ENCODE measurements at regions not wholly inside any gene's neighbourhood (a gene's known extent, or its start where the extent isn't known, plus 50 kb on each side); places are given as distances from the start of the nearest gene placed in this dataset.
A peak's percentile ranks its signal among the peaks of the same experiment; 100 is the strongest.
"Not testable (repeated sequence)": the region's sequence is repeated elsewhere in the genome, so short reads cannot be mapped to it uniquely, and the experiment has no call there.

DNA sequence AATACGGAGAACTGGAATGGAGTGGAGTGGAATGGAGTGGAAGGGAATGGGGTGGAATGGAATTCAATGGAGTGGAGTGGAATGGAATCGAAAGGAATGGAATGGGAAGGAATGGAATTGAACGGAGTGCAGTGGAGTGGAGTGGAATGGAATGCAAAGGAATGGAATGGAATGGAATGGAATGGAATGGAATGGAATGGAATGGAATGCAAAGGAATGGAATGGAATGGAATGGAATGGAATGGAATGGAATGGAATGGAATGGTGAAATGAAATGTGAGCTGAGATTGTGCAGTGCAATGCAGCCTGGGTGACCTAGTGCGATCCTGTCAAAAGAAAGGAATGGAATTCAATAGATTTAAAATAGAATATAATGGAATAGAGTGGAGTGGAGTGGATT lies 357.3 kb upstream of the WSB1 start:
- DNase-seq: not testable (repeated sequence)

DNA sequence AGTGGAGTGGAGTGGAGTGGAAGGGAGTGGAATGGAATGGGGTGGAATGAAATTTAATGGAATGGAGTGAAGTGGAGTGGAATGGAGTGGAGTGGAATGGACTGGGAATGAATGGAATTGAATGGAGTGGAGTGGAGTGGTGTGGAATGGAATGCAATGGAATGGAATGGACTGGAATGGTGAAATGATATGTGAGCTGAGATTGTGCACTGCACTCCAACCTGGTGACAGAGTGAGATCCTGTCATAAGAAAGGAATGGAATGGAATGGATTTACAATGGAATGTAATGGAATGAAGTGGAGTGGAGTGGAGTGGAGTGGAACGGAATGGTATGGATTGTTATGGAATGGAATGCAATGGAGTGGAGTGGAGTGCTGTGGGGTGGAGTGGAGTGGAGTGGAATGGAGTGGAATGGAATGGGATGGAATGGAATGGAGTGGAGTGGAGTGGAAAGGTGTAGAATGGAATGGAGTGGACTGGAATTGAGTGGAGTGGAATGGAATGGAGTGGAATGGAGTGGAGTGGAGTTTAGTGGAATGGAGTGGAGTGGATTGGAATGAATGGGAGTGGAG lies 356.1 kb upstream of the WSB1 start:
- not testable (repeated sequence) for DNase-seq

DNA sequence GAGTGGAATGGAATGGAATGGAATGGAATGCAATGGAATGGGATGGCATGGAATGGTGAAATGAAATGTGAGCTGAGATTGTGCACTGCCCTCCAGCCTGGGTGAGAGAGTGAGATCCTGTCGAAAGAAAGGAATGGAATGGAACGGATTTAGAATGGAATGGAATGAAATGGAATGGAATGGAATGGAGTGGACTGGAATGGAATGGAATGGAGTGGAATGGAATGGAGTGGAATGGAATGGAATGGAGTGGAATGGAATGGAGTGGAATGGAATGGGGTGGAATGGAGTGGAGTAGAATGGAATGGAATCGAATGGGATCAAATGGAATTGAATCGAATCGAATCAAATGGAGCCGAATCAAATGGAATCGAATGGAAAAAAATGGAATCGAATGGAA lies 354.2 kb upstream of the WSB1 start:
- not testable (repeated sequence) for DNase-seq

DNA sequence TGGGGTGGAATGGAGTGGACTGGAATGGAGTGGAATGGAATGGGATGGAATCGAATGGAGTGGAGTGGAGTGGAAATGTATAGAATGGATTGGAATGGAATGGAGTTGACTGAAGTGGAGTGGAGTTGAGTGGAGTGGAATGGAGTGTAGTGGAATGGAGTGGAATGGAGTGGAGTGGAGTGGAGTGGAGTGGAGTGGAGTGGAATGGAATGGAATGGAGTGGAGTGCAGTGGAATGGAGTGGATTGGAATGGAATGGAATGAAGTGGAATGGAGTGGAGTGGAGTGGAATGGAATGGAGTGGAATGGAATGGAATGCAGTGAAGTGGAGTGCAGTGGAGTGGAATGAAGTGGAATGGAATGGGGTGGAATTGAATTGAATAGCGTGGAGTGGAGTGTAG lies 353.3 kb upstream of the WSB1 start:
- DNase-seq: not testable (repeated sequence)

DNA sequence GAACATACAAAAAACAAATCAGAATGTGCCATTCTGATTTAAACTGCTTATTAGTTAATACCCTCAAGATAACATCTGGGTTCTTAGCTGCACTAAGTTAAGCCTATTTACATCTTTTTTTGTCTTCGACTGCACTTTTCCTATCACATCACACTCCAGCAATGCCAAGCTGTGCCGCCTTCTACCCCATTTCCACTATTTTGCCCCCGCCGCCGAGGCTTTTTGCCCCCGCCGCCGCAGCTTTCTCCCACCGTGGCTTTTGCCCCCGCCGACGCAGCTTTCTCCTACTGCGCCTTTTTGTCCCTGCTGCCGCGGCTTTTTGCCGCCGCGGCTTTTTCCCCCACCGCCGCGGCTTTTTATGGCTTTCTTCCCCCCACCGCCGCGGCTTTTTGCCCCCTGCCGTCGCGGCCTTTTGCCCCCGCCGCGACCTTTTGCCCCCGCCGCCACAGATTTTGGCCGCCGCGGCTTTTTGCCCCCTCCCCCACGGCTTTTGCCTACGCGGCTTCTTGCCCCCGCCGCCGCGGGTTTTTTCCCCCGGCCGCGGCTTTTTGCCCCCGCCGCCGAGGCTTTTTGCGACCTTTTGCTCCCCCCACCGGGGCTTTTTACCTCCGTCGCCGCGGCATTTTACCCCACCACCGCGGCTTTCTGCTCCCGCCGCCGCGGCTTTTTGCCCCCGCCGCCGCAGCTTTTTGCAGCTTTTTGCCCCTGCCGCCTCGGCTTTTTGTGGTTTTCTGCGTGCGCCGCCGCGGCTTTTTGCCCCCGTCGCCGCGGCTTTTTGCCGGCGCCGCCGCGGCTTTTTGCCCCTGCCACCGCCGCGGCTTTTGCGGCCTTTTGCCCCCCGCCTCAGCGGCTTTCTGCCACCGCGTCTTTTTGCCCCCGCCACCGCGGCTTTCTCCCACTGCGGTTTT lies 331.4 kb upstream of the WSB1 start:
- DNase-seq: no peak

DNA sequence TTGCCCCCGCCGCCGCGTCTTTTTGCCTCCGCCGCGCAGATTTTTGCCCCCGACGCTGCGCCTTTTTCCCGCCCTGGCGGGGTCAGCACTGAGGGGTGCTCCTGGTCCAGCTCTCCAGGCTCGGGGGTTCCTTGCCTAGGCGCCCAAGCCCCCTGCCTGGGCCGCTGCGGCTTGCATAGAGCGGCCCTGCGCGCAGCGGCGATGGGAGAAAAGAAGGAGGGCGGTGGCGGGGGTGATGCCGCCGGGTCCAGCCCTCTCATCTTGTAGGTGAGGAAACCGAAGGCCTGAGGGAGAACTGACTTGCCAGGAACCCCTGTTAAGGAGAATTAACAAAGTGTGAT lies 330.8 kb upstream of the WSB1 start:
- DNase-seq: no peak

DNA sequence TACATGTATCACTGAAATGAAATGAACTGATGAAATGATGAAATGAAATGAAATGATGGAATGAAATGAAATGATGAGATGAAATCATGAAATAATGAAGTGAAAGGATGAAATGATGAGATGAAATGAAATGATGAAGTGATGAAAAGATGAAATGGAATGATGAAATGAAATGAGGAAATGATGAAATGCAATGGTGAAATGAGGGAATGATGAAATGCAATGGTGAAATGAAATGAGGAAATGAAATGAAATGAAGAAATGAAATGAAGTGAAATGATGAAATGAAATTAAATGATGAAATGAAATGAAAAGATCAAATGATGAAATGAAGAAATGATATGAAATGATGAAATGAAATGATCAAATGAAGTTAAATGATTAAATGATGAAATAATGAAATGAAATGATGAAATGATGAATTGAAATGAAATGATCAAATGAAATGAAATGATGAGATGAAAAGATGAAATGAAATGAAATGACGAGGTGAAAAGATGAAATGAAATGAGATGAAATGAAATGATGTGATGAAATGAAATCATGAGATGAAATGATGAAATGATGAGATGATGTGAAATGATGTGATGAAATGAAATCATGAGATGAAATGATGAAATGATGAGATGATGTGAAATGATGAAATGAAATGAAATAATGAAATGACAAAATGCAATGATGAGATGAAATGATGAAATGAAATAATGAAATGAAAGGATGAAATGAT lies 327.9 kb upstream of the WSB1 start:
- DNase-seq: not testable (repeated sequence)

DNA sequence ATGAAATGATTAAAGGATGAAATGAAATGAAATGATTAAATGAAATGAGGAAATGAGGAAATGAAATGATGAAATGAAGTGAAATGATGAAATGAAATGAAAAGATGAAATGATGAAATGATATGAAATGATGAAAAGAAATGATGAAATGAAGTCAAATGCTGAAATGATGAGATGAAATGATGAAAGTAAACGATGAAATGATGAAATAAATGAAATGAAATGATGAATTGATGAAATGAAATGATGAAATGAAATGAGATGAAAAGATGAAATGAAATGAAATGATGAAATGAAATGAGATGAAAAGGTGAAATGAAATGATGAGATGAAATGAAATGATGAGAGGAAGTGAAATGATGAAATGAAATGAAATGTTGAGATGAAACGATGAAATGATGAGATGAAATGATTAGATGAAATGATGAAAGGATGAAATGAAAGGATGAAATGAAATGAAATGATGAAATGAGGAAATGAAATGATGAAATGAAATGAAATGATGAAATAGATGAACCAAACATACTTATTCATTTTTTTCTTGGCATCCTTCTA lies 327.2 kb upstream of the WSB1 start:
- not testable (repeated sequence) for DNase-seq

DNA sequence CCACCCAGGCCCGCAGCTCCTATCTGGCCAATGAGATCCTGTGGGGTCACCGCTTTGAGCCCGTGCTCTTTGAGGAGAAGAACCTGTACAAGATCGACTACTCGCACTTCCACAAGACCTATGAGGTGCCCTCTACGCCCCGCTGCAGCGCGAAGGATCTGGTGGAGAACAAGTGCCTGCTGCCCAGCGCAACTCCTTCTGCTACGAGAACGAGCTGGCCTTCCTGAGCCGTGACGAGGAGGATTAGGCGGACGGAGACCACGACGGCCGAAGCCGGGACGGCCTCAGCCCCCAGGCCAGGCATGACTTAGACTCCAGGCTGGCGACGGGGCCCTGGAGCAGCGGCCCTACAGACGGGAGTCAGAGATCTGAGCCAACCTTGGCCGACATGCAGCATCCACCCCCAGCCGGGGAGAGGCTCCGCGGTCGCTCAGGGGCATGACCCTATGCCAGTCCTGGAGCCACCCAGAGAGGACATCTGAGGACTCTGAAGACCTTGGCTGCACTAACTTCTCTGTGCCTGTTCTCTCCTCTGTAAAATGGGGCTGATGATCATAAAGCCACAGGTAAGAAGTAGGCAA lies 312.0 kb upstream of the WSB1 start:
- not testable (repeated sequence) for DNase-seq

DNA sequence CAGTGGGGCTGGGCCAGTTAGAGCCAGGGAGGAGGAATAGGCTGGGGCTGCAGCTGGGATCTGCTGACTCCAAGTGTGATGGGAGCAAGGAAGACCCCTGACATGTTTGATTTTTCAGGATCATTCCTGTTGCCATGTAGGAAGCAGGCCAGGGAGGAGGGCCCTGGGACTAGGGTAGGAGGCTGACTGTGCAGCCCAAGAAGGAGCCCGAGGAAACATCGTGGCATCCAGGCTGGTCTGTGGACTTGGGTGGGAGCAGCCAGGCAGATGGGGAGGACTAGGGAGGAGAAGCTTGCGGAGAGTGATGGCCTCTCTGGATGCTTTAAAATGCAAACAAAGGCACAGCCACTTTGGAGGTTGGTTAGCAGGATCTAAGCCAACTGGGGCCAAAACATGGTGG lies 311.4 kb upstream of the WSB1 start:
- DNase-seq: not testable (repeated sequence)

DNA sequence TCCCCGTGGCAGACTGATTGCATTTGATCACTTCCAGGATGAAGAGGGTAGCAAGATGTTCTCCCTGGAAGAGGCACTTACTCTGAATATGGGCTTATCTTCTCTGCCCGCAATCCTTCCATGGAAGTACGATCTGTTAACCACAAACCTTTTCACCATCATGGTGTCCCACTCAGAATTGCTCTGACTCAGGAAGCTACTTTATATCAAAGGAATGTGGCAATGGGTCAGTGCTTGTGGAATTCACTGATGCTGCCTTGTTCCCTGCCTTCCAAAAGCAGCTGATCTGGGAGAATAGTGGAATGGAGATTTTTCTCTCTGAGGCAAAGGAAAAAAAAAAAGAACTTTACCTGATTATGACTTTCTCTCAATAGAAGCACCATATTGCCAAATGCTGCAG lies 306.1 kb upstream of the WSB1 start:
- DNase-seq: not testable (repeated sequence)

DNA sequence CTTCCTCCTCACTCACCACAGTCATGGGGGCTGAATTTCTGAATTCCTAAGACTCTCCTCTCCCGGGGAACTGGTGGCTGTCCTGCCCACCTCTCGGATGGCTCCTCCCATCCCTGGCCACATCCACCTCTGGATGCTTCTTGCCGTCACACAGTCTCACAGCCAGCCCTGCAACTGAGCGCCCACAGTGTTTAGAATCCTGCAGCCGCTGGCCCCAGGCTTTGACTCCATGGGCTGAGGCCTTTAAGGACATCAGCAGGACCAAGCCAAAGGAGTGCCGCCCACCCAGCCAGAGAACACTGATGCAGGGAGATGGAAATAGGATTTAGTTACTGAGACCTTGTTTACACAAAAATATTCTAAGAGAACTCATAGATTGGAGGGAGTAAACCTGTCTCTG lies 299.3 kb upstream of the WSB1 start:
- DNase-seq: not testable (repeated sequence)

DNA sequence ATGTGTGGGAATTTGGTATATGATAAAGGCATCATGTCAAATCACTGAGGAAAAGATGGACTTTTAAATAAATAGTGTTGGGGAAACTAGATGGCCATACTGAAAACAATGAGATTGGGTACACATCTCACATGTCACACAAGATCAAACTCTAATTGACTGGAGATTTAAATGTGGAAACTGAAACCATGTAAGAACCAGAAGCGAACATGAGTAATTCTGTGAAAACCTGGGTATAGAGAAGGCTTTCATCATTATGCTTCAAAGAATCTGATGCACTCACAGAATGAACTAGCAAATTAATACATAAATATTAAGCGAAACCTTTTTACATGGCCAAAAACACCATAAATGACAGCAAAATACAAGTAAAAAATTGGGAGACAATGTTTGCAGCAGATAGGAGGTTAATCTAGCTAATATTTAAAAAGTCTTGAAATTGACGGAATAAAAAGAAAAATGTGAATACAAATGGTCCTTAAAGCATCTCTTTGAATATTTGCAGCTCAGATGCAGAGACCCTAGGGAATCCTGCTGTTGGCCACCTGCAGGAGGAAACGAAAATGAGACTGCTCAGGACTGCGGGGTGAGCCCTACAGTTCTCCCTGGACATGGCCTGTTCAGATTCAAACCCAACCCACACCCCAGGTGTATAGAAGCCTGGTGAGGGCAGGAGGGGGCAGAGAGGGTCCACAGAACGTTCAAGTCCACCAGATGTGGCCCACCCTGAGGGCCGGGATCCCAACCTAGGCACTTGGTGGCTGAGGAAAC lies 297.6 kb upstream of the WSB1 start:
- not testable (repeated sequence) for DNase-seq

DNA sequence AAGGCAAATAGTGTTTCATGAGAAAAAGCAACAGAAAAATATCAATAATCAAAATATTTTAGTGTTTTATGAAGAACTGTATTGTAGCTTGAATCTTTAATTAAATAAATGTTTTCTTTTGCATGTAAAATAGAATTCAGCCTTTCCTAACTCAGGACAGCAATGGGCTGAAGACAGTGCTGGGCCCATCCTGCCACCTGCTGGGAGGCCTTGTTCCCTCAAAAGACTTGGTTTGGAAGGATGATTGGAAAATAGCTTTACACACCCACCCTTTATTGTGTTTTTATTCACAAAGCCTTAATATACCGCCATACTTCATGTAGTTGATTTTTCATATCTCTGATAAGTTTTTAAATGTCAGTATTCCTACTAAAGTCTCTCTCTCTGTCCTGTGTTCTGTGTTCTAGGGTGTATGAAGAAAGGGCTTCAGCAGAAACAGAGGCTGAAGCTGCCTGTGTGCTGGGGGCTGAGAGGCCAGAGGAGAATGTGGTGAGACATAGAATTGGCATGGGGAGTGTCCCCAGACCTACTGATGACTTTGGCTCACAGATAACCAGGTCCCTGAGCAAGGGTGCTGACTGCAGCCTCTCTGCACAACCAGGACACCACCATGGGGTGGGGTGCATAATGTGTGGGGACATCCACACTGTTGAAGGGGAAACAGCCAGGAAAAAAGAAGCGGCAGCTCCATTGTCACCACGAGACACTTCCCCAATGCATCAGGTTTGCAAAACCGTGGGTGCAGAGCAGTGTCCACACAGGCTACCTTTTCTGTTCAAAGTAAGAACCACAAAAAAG lies 286.0 kb upstream of the WSB1 start:
- not testable (repeated sequence) for DNase-seq

DNA sequence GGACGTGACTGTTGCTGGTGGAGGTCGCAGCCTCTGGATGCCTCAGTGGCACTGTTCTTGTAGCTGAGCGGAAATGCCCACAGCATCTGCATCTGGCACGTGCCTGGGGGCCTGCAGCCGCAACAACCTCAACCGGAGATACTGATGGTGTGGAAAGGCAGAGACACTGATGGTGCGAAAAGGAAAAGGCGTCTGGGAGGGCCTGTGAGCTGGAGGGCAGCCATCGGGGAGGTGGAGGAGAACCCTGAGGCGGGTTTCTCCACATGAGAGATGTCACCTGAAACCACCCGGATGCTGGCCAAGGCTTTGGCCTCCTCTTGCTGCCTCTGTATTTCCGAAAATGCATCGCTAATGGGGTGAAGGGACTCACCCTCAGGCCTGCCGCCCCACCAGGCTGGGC lies 284.8 kb upstream of the WSB1 start:
- DNase-seq: no peak

DNA sequence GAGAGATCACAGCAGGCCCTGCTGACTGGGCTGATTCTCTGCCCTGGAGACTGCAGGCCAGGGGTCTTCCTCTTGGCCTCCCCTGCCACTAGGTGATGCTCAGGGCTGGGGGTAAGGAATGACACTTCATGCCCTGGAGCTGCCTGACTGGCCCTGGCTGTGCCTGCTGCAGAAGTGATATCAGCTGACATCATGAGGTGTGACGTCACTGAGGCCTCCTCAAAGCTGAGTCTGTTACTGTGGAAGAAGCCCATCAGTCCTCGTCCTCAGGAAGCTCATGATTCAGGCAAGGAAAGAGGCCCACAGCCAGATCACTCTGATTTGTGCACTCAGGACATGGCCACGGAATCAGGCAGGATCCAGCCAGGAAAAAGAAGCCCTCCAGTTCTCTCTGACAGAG lies 283.8 kb upstream of the WSB1 start:
- DNase-seq: not testable (repeated sequence)

DNA sequence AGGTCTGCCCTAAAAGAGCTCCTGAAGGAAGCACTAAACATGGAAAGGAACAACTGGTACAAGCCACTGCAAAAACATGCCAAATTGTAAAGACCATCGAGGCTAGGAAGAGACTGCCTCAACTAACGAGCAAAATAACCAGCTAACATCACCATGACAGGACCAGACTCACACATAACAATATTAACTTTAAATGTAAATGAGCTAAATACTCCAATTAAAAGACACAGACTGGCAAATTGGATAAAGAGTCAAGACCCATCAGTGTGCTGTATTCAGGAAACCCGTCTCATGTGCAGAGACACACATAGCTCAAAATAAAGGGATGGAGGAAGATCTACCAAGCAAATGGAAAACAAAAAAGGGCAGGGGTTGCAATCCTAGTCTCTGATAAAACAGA lies 263.4 kb upstream of the WSB1 start:
- not testable (repeated sequence) for DNase-seq

DNA sequence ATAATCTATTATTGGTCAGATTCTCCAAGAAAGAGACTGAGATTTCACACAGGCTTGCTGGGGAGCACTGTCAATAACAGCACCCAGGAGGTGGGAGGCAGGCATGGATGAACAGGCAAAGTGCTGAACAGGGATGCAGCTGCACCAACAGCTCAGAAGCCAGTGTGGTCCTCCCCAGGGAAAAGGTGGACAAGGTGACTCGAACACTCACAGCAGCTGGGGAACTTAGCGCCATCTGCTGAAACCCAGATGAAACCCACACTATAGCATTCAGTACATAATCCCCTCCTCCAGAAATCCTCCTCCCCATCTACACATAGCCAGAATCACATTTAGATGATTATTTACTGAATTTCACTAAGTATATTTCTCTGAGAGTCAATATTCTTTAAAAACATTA lies 255.2 kb upstream of the WSB1 start:
- DNase-seq: no peak

DNA sequence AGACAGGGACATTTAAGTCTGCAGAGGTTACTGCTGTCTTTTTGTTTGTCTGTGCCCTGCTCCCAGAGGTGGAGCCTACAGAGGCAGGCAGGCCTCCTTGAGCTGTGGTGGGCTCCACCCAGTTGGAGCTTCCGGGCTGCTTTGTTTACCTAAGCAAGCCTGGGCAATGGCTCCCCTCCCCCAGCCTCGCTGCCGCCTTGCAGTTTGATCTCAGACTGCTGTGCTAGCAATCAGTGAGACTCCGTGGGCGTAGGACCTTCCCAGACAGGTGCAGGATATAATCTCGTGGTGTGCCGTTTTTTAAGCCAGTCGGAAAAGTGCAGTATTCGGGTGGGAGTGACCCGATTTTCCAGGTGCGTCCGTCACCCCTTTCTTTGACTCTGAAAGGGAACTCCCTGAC lies 248.9 kb upstream of the WSB1 start:
- DNase-seq: not testable (repeated sequence)

DNA sequence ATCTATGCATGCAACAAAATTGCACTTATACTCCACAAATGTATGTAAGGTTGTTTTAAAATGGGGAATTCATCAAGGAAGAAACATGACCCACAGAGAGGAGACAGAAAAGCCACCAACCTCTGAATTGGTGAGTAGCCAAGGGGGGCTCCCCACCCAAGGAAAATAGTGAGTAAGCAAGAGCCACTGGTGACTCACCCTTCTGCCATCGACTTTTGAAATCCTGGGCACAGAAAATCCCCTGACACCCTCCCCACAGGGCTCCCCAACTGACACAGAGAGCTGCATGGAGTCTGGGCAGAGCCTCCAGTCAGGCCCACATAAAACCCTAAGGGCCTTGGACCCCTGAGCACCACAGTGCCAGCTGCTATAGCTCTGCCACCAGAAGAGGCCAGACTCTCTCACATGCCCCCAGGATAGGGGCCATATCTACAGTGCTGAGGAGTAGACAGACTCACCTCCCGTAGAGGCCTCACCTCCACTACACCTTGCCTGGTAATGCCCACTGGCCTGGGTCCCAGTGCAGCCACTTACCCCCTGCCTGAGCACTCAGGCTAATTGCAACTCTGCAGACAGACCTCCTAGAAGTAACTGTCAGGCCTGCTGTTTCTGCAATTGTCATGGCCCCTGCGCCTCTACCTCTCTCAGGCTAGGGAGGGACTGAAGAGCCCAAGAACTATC lies 244.7 kb upstream of the WSB1 start:
- DNase-seq: peak; percentile 1 to 7

DNA sequence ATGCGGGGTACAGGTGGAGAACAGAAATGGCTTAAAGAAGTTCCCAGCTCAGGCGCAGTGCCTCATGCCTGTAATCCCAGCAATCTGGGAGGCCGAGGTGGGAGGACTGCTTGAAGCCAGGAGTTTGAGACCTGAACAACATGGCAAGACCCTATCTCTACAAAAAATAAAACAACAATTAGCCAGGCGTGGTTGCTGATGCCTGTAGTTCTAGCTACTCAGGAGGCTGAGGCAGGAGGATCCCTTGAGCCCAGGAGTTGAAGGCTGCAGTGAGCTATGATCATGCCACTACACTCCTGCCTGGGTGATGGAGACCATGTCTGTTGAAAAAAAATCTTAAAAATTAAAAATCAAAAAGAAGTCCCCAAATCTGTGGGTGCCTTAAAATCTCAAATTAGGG lies 228.3 kb upstream of the WSB1 start:
- no peak for DNase-seq

All from activated CD4-positive, alpha-beta T cell treated with anti-CD3 and anti-CD28 coated beads, Interleukin-2, amount 50 U/mL, for 48 hours (primary cell).